Prostate gland (tissue), 2 donors: ENCODE measurements at regions not wholly inside any gene's neighbourhood (a gene's known extent, or its start where the extent isn't known, plus 50 kb on each side); places are given as distances from the start of the nearest gene placed in this dataset.

Source experiments
- DNase-seq: peaks from one replicate; pipeline ENCODE4 v3.0.0-alpha.2; 2019; ENCODE audit warnings: low spot score
- H3K27ac ChIP-seq, 2 donors: fragments of 200-600 bp; sonication (generic); 2 replicates each; pipeline ENCODE4 v1.5.1; 2017 to 2019
- H3K27me3 ChIP-seq: fragments of 200-600 bp; sonication (generic); replicated peaks from 2 replicates; pipeline ENCODE4 v1.5.1; 2019; ENCODE audit not compliant: insufficient read depth
- H3K36me3 ChIP-seq, 2 donors: fragments of 200-600 bp; sonication (generic); 1 replicate in 1 of 2; 2 replicates in 1 of 2; pipeline versions ENCODE4 v1.5.1 to v1.8.1; 2017 to 2019
- H3K4me1 ChIP-seq: fragments of 200-600 bp; sonication (generic); replicated peaks from 2 replicates; pipeline ENCODE4 v1.5.1; 2019
- H3K4me3 ChIP-seq, 2 donors: fragments of 200-600 bp; sonication (generic); 2 replicates each; pipeline ENCODE4 v1.5.1; 2017 to 2019
- H3K9me3 ChIP-seq: fragments of 200-600 bp; sonication (generic); 2 replicates; pipeline ENCODE4 v1.5.1; 2017
- CTCF ChIP-seq, 4 experiments: fragments of 200-600 bp in 2 of 4; fragments of 450-650 bp in 2 of 4; sonication (generic) in 2 of 4; IDR thresholded peaks; 1 replicate in 3 of 4; 2 replicates in 1 of 4; pipeline ENCODE4 v1.5.1; 2016 to 2019; ENCODE audit warnings: antibody characterized with exemption in 4 of 4, mild to moderate bottlenecking in 2 of 4, moderate library complexity in 2 of 4
- POLR2A ChIP-seq: fragments of 450-650 bp; IDR thresholded peaks from one replicate; pipeline ENCODE4 v1.6.1; 2016; ENCODE audit warnings: antibody characterized with exemption, mild to moderate bottlenecking
- POLR2AphosphoS5 ChIP-seq: sonication (generic); formaldehyde crosslinking; IDR thresholded peaks from one replicate; pipeline ENCODE4 v1.6.1; 2017; ENCODE audit warnings: antibody characterized with exemption
- WGBS: methylation state at CpG from one replicate; pipeline ENCODE4 v1.1.5; 2018; 5-methylcytosine and 5-hydroxymethylcytosine counted together
- intact Hi-C: fragments of 100-400 bp; cut with DNase I; formaldehyde crosslinking; loops from one replicate; pipeline ENCODE4 v1.14.2; 2022

- DNase-seq = no peak
- WGBS = 91% methylated on average over 4 of the region's 4 CpGs
- Histone ChIP-seq H3K9me3 (no peaks in the 10 kb centered on the region), H3K27me3 (no peaks in the 10 kb centered on the region), H3K4me1 (no peaks in the 10 kb centered on the region), H3K27ac (no peak overlapping the region), H3K4me3 (no peak overlapping the region), H3K36me3 (no peaks in the 10 kb centered on the region)
- TF ChIP-seq POLR2A = no peak
- TF ChIP-seq CTCF (IDR thresholded peaks at IDR 0.05) = no peak
- no peak for TF ChIP-seq POLR2AphosphoS5
- intact Hi-C loops = no loop called here
Measured at GRCh38 chr13:71034018-71034417, 833.0 kb downstream of the DACH1 start.

GRCh38 chr13:71033026-71033425 is 834.0 kb downstream of the DACH1 start:
- no peak for DNase-seq
- Histone ChIP-seq H3K36me3 (no peaks in the 10 kb centered on the region), H3K27me3 (no peaks in the 10 kb centered on the region), H3K9me3 (no peaks in the 10 kb centered on the region), H3K4me1 (no peaks in the 10 kb centered on the region), H3K4me3 (no peak overlapping the region), H3K27ac (no peak overlapping the region)
- TF ChIP-seq POLR2AphosphoS5 = no peak
- TF ChIP-seq POLR2A = no peak
- TF ChIP-seq CTCF (IDR thresholded peaks at IDR 0.05) = no peak
- intact Hi-C loops = no loop called here

GRCh38 chr13:71030784-71031183 is 836.2 kb downstream of the DACH1 start:
- H3K4me3 ChIP-seq = no peak overlapping the region
- H3K27me3 ChIP-seq = no peaks in the 10 kb centered on the region
- 52% methylated on average over 6 of the region's 6 CpGs for WGBS
- no peak overlapping the region for H3K27ac ChIP-seq
- H3K36me3 ChIP-seq = no peaks in the 10 kb centered on the region
- no peaks in the 10 kb centered on the region for H3K9me3 ChIP-seq
- no peak for DNase-seq
- intact Hi-C loops = no loop called here
- H3K4me1 ChIP-seq = no peaks in the 10 kb centered on the region
- TF ChIP-seq CTCF (IDR thresholded peaks at IDR 0.05) (no peak), POLR2AphosphoS5 (no peak), POLR2A (no peak)

- 100% methylated on average over 1 of the region's 1 CpG for WGBS
- no peaks in the 10 kb centered on the region for H3K36me3 ChIP-seq
- intact Hi-C loops = no loop called here
- H3K4me1 ChIP-seq = no peaks in the 10 kb centered on the region
- no peaks in the 10 kb centered on the region for H3K9me3 ChIP-seq
- H3K4me3 ChIP-seq = no peak overlapping the region
- DNase-seq = no peak
- no peak overlapping the region for H3K27ac ChIP-seq
- TF ChIP-seq POLR2A (no peak), CTCF (IDR thresholded peaks at IDR 0.05) (no peak), POLR2AphosphoS5 (no peak)
- H3K27me3 ChIP-seq = no peaks in the 10 kb centered on the region
Measured at GRCh38 chr13:71028884-71029283, 838.1 kb downstream of the DACH1 start.

- H3K4me1 ChIP-seq = no peaks in the 10 kb centered on the region
- H3K9me3 ChIP-seq = no peaks in the 10 kb centered on the region
- no peak overlapping the region for H3K4me3 ChIP-seq
- no peak for DNase-seq
- 56% methylated on average over 10 of the region's 10 CpGs for WGBS
- H3K36me3 ChIP-seq = no peaks in the 10 kb centered on the region
- no peak overlapping the region for H3K27ac ChIP-seq
- intact Hi-C loops = no loop called here
- no peaks in the 10 kb centered on the region for H3K27me3 ChIP-seq
- TF ChIP-seq POLR2A = no peak
- no peak for TF ChIP-seq POLR2AphosphoS5
- no peak for TF ChIP-seq CTCF (IDR thresholded peaks at IDR 0.05)
Measured at GRCh38 chr13:71021825-71022422, 845.1 kb downstream of the DACH1 start.
